ENCODE measurements at regions not wholly inside any gene's neighbourhood (a gene's known extent, or its start where the extent isn't known, plus 50 kb on each side); places are given as distances from the start of the nearest gene placed in this dataset.

DNA sequence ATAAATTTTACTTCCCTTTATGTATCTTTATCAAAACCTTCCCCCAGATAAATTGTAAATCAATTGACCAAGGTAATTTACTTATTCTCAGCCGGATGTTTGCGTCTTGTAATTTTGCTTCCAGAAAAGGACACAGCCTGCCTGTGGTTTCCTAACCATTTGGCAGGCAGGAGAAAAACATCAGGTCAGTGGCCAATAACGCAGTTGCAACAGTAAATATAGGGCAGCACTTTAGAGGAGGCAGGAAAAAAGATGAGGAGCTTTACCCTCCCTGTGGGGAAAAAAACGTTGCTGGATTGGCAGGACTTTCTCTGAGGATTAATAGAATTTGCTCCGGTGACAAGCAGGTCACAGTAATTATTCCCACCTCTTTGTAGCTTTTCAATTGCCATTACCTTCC, 2618.1 kb downstream of the ARAP2 start:
- Histone ChIP-seq H3K9me3 (ENCODE audit: control insufficient read depth in 1 of 2, insufficient read depth in 1 of 2, low read length in 2 of 2) (no peaks in the 10 kb centered on the region), H3K4me3 (ENCODE audit: low read length) (no peak overlapping the region), H3K27me3 (ENCODE audit: control insufficient read depth in 1 of 2, insufficient read depth in 2 of 2, low read length in 2 of 2) (no peaks in the 10 kb centered on the region), H3K4me1 (ENCODE audit: insufficient read depth, low read length) (no peaks in the 10 kb centered on the region), H3K36me3 (ENCODE audit: insufficient read depth, low read length) (no peaks in the 10 kb centered on the region), H3K27ac (ENCODE audit: low read depth in 1 of 2, low read length in 2 of 2) (no peak overlapping the region)
- Mint-ChIP-seq H3K27ac (no peak overlapping the region), H3K36me3 (ENCODE audit: low read depth) (no peaks in the 10 kb centered on the region), H3K4me1 (ENCODE audit: low read depth) (no peaks in the 10 kb centered on the region), H3K27me3 (no peaks in the 10 kb centered on the region), H3K4me3 (no peak overlapping the region), H3K9me3 (peaks cover 22% of the 10 kb centered on the region)
- intact Hi-C loops (cut with DNase I, micrococcal nuclease), result no loop called here
- ATAC-seq (ENCODE audit: poor library complexity), result no peak
- TF ChIP-seq, protein P1, sequence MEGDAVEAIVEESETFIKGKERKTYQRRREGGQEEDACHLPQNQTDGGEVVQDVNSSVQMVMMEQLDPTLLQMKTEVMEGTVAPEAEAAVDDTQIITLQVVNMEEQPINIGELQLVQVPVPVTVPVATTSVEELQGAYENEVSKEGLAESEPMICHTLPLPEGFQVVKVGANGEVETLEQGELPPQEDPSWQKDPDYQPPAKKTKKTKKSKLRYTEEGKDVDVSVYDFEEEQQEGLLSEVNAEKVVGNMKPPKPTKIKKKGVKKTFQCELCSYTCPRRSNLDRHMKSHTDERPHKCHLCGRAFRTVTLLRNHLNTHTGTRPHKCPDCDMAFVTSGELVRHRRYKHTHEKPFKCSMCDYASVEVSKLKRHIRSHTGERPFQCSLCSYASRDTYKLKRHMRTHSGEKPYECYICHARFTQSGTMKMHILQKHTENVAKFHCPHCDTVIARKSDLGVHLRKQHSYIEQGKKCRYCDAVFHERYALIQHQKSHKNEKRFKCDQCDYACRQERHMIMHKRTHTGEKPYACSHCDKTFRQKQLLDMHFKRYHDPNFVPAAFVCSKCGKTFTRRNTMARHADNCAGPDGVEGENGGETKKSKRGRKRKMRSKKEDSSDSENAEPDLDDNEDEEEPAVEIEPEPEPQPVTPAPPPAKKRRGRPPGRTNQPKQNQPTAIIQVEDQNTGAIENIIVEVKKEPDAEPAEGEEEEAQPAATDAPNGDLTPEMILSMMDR (IDR thresholded peaks at IDR 0.05), result no peak
- DNase-seq, result no peak
- CTCF ChIA-PET, result no interaction called here
- POLR2A ChIA-PET, result no interaction called here

DNA sequence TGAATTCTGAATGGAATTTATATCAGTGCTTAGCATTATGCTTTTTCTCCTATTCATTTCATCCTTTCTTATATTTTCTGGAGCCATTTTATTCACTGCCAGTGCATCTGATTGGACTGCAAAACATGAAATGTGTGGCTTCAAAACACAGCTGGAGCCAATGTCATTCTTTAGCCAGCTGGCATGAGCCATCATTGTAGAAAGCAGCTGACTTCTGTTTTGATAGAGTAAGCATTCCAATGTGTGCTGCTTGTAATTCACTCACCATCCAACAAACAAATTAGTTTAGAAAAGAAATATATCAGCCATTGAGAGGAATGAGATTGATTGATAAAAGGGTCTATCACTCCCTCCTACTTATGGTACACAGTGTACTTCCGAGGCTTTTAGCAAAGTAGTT, 2616.0 kb downstream of the ARAP2 start:
- no peaks in the 10 kb centered on the region for H3K36me3 ChIP-seq (ENCODE audit: insufficient read depth, low read length)
- H3K27ac ChIP-seq (ENCODE audit: low read depth in 1 of 2, low read length in 2 of 2), result no peak overlapping the region
- Mint-ChIP-seq H3K4me1 (ENCODE audit: low read depth) (no peaks in the 10 kb centered on the region), H3K9me3 (peaks cover 19% of the 10 kb centered on the region), H3K27ac (no peak overlapping the region), H3K36me3 (ENCODE audit: low read depth) (no peaks in the 10 kb centered on the region), H3K4me3 (no peak overlapping the region), H3K27me3 (no peaks in the 10 kb centered on the region)
- no peak for DNase-seq
- no peaks in the 10 kb centered on the region for H3K27me3 ChIP-seq (ENCODE audit: control insufficient read depth in 1 of 2, insufficient read depth in 2 of 2, low read length in 2 of 2)
- intact Hi-C loops (cut with DNase I, micrococcal nuclease), result no loop called here
- H3K9me3 ChIP-seq (ENCODE audit: control insufficient read depth in 1 of 2, insufficient read depth in 1 of 2, low read length in 2 of 2), result no peaks in the 10 kb centered on the region
- H3K4me3 ChIP-seq (ENCODE audit: low read length), result no peak overlapping the region
- POLR2A ChIA-PET, result no interaction called here
- no peak for ATAC-seq (ENCODE audit: poor library complexity)
- TF ChIP-seq, protein P1 (IDR thresholded peaks at IDR 0.05), result no peak
- CTCF ChIA-PET, result no interaction called here
- H3K4me1 ChIP-seq (ENCODE audit: insufficient read depth, low read length), result no peaks in the 10 kb centered on the region

DNA sequence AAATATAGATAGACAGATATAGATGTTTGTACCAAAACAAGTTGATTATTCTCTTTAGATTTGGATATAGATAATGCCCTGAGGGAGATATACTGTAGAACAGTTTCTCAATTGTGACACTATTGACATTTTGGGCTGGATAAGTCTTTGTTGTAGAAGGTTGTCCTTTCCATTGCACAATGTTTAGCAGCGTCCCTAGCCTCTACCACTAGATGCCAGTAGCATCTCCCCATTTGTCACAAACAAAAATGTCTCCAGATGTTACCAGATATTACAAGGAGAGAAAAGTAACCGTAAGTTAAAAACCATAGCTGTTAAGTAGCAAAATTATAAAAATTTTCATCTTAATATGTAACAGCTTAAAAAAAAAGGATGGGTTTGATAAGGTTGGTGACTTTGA, 2595.3 kb downstream of the ARAP2 start:
- Mint-ChIP-seq H3K27ac (no peak overlapping the region), H3K9me3 (peaks cover 18% of the 10 kb centered on the region), H3K27me3 (no peaks in the 10 kb centered on the region), H3K4me3 (no peak overlapping the region), H3K36me3 (ENCODE audit: low read depth) (no peaks in the 10 kb centered on the region), H3K4me1 (ENCODE audit: low read depth) (no peaks in the 10 kb centered on the region)
- TF ChIP-seq, protein P1 (IDR thresholded peaks at IDR 0.05), result no peak
- Histone ChIP-seq H3K27me3 (ENCODE audit: control insufficient read depth in 1 of 2, insufficient read depth in 2 of 2, low read length in 2 of 2) (no peaks in the 10 kb centered on the region), H3K4me1 (ENCODE audit: insufficient read depth, low read length) (no peaks in the 10 kb centered on the region), H3K27ac (ENCODE audit: low read depth in 1 of 2, low read length in 2 of 2) (no peak overlapping the region), H3K36me3 (ENCODE audit: insufficient read depth, low read length) (no peaks in the 10 kb centered on the region), H3K9me3 (ENCODE audit: control insufficient read depth in 1 of 2, insufficient read depth in 1 of 2, low read length in 2 of 2) (no peaks in the 10 kb centered on the region), H3K4me3 (ENCODE audit: low read length) (no peak overlapping the region)
- ATAC-seq (ENCODE audit: poor library complexity) (no peak), DNase-seq (no peak)
- POLR2A ChIA-PET, result no interaction called here
- intact Hi-C loops (cut with DNase I, micrococcal nuclease), result no loop called here
- CTCF ChIA-PET, result no interaction called here
